PC-3 (cell line): ENCODE measurements at regions not wholly inside any gene's neighbourhood (a gene's known extent, or its start where the extent isn't known, plus 50 kb on each side); places are given as distances from the start of the nearest gene placed in this dataset.

Experiments
- ATAC-seq: fragments of 200-7000 bp; cut with Tn5 transposase; 2 replicates; pipeline ENCODE4 v1.9.1; 2020; ENCODE audit warnings: mild to moderate bottlenecking, moderate library complexity
- BruUV-seq: library from RNA; stranded (reverse); fragments of 400-500 nt; replicated peaks from 2 replicates; lab custom pipeline; 2021; lab: Mats Ljungman, UMichigan
- CTCF ChIA-PET: fragments of 300-600 bp; sonication (Branson Sonifier 250); formaldehyde crosslinking; loops from one replicate; lab custom pipeline; 2022; ENCODE audit warnings: antibody characterized with exemption; lab: Charles Lee
- POLR2A ChIA-PET: fragments of 300-600 bp; sonication (Branson Sonifier 250); formaldehyde crosslinking; loops from one replicate; lab custom pipeline; 2022; ENCODE audit warnings: antibody characterized with exemption; ENCODE audit not compliant: unreplicated experiment; lab: Charles Lee
- DNase-seq: peaks from one replicate; pipeline ENCODE4 v3.0.0-alpha.2; 2015
- H2AFZ ChIP-seq: fragments of 300-600 bp; sonication (generic); 2 replicates; pipeline ENCODE4 v1.6.0; 2016; ENCODE audit warnings: antibody characterized with exemption, low read length
- H3F3A ChIP-seq: fragments of 300-600 bp; sonication (generic); one replicate; pipeline ENCODE4 v1.6.0; 2017; ENCODE audit warnings: antibody characterized with exemption, low read length, control low read depth, mild to moderate bottlenecking; ENCODE audit not compliant: unreplicated experiment
- H3K27ac ChIP-seq: fragments of 300-600 bp; sonication (generic); 2 replicates; pipeline ENCODE4 v1.5.1; 2016; ENCODE audit warnings: mild to moderate bottlenecking, low read length
- H3K27me3 ChIP-seq: fragments of 300-600 bp; sonication (generic); 2 replicates; pipeline ENCODE4 v1.6.1; 2016; ENCODE audit warnings: low read length, mixed read lengths
- H3K36me3 ChIP-seq: fragments of 300-600 bp; sonication (generic); 2 replicates; pipeline ENCODE4 v1.6.1; 2016; ENCODE audit warnings: low read depth, mixed run types, low read length, mixed read lengths
- H3K4me1 ChIP-seq: fragments of 300-600 bp; sonication (generic); 2 replicates; pipeline ENCODE4 v1.5.1; 2016; ENCODE audit warnings: low read length; ENCODE audit not compliant: insufficient read depth
- H3K4me2 ChIP-seq: fragments of 300-600 bp; sonication (generic); 2 replicates; pipeline ENCODE4 v1.6.0; 2016; ENCODE audit warnings: low read length
- H3K4me3 ChIP-seq: fragments of 300-600 bp; sonication (generic); 2 replicates; pipeline ENCODE4 v1.5.1; 2016; ENCODE audit warnings: mild to moderate bottlenecking, low read length, mixed read lengths
- H3K79me2 ChIP-seq: fragments of 300-600 bp; sonication (generic); 2 replicates; pipeline ENCODE4 v1.6.1; 2017; ENCODE audit warnings: low read length, mixed read lengths
- H3K9ac ChIP-seq: fragments of 300-600 bp; sonication (generic); 2 replicates; pipeline ENCODE4 v1.6.0; 2016; ENCODE audit warnings: mild to moderate bottlenecking, low read length
- H3K9me2 ChIP-seq: fragments of 300-600 bp; sonication (generic); replicated peaks from 2 replicates; pipeline ENCODE4 v1.6.1; 2016; ENCODE audit warnings: mixed run types, low read length, mixed read lengths
- H3K9me3 ChIP-seq: fragments of 300-600 bp; sonication (generic); 2 replicates; pipeline ENCODE4 v1.6.1; 2016; ENCODE audit warnings: low read length, mixed read lengths
- H4K20me1 ChIP-seq: fragments of 300-600 bp; sonication (generic); 2 replicates; pipeline ENCODE4 v1.6.1; 2016; ENCODE audit warnings: low read length, mixed read lengths
- EZH2 ChIP-seq: fragments of 300-600 bp; sonication (generic); IDR thresholded peaks from one replicate; pipeline ENCODE4 v1.6.1; 2017; ENCODE audit warnings: antibody characterized with exemption, mild to moderate bottlenecking, low read length; ENCODE audit not compliant: unreplicated experiment
- EZH2phosphoT487 ChIP-seq: fragments of 300-600 bp; sonication (generic); IDR thresholded peaks from 2 replicates; pipeline ENCODE4 v1.6.1; 2018; ENCODE audit warnings: mild to moderate bottlenecking, antibody characterized with exemption, low read length, borderline replicate concordance
- intact Hi-C: fragments of 100-400 bp; cut with micrococcal nuclease; formaldehyde crosslinking; loops from 2 replicates; pipeline ENCODE4 v1.9.0; 2023
- TF ChIP-seq, protein P1 (sequence below): fragments of 300-600 bp; sonication (generic); conservative IDR thresholded peaks from 2 replicates; pipeline ENCODE4 v1.5.1; 2017; ENCODE audit warnings: antibody characterized with exemption, low read depth, mild to moderate bottlenecking, low read length

DNA sequence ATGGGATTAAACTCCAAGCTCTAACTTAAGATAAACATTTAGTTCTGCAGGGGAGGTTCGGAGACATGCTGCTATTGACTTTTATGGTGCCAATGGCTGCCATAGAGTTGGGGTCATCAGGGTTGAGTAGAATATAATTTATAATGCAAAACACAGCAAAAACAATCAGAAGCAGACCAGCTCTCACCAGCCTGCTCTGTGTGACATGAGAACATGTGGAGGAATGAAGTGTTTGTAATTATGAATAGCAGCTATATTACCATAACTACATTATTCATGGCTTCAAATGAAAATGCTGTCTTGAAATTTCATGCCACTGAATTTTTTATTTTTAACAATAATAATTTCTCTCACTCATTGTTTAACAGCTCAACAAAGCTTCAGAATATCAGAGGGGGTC is 645.6 kb upstream of the CDH8 start:
- H3K9me3 ChIP-seq: 0 out of 2 replicates have a peak, but pooled peaks cover 3% of the 10 kb centered on the region
- no peaks in the 10 kb centered on the region for H3K9me2 ChIP-seq
- H3K4me3 ChIP-seq: no peak overlapping the region
- H2AFZ ChIP-seq: no peak overlapping the region
- POLR2A ChIA-PET: no interaction called here
- no peaks in the 10 kb centered on the region for H3K4me1 ChIP-seq
- H3F3A ChIP-seq: no peaks in the 10 kb centered on the region
- H3K27ac ChIP-seq: no peak overlapping the region
- H4K20me1 ChIP-seq: no peaks in the 10 kb centered on the region
- TF ChIP-seq EZH2phosphoT487: no peak
- TF ChIP-seq EZH2: no peak
- TF ChIP-seq, protein P1, sequence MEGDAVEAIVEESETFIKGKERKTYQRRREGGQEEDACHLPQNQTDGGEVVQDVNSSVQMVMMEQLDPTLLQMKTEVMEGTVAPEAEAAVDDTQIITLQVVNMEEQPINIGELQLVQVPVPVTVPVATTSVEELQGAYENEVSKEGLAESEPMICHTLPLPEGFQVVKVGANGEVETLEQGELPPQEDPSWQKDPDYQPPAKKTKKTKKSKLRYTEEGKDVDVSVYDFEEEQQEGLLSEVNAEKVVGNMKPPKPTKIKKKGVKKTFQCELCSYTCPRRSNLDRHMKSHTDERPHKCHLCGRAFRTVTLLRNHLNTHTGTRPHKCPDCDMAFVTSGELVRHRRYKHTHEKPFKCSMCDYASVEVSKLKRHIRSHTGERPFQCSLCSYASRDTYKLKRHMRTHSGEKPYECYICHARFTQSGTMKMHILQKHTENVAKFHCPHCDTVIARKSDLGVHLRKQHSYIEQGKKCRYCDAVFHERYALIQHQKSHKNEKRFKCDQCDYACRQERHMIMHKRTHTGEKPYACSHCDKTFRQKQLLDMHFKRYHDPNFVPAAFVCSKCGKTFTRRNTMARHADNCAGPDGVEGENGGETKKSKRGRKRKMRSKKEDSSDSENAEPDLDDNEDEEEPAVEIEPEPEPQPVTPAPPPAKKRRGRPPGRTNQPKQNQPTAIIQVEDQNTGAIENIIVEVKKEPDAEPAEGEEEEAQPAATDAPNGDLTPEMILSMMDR: no peak
- ATAC-seq (no peak), DNase-seq (no peak)
- no peak overlapping the region for H3K4me2 ChIP-seq
- no peaks in the 10 kb centered on the region for H3K79me2 ChIP-seq
- no TSS peak for BruUV-seq
- H3K27me3 ChIP-seq: no peaks in the 10 kb centered on the region
- H3K9ac ChIP-seq: no peak overlapping the region
- intact Hi-C loops: no loop called here
- H3K36me3 ChIP-seq: no peaks in the 10 kb centered on the region
- CTCF ChIA-PET: no interaction called here

DNA sequence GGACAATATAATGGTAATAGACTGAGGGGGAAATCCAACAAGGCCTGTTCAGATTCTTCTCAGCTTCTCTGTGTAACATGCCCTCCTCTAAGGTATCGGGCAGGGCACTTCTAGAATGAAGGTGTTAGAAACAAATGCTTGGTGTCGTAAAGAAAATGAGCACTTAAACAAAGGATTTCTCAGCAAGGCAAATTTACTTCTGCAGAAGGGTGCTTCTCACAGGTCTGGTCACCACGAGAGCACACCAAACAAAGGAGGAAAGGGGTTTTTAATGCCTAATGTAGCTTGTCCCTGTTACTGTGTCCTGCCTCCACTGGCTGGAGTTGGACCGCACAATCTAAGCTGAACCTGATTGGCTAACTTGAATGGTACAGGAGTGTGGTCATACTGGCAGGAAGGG is 642.6 kb upstream of the CDH8 start:
- Histone ChIP-seq H3K4me1 (no peaks in the 10 kb centered on the region), H3F3A (no peaks in the 10 kb centered on the region), H2AFZ (no peak overlapping the region), H3K4me2 (no peak overlapping the region), H3K36me3 (no peaks in the 10 kb centered on the region), H3K9me3 (0 out of 2 replicates have a peak, but pooled peaks cover 3% of the 10 kb centered on the region), H3K27ac (no peak overlapping the region), H4K20me1 (no peaks in the 10 kb centered on the region), H3K9ac (no peak overlapping the region), H3K79me2 (no peaks in the 10 kb centered on the region), H3K27me3 (no peaks in the 10 kb centered on the region), H3K4me3 (no peak overlapping the region), H3K9me2 (no peaks in the 10 kb centered on the region)
- intact Hi-C loops: no loop called here
- ATAC-seq (no peak), DNase-seq (no peak)
- ChIA-PET CTCF (no interaction called here), POLR2A (no interaction called here)
- TF ChIP-seq EZH2phosphoT487: no peak
- TF ChIP-seq EZH2: no peak
- TF ChIP-seq, protein P1: no peak
- no TSS peak for BruUV-seq

DNA sequence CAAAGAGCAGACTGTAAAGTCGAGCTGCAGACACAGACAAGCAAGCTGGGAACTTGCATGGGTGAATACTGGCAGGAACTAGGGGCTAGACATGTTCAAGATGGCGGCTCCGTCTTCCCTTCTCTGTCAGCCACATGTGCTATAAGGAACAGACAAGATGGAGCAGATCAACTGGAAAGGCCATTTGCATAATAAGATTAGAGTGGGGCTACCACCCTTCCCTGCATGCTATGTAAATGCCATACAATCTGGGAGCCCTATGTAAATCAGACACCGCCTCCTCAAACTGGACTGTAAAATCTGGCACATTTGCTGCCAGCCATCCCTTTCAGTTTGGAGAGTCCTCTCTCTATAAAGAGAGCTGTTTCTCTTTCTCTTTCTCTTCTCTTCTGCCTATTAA is 640.1 kb upstream of the CDH8 start:
- H3K4me3 ChIP-seq: no peak overlapping the region
- no peaks in the 10 kb centered on the region for H3F3A ChIP-seq
- BruUV-seq: no TSS peak
- 0 out of 2 replicates have a peak, but pooled peaks cover 3% of the 10 kb centered on the region for H3K9me3 ChIP-seq
- H3K36me3 ChIP-seq: no peaks in the 10 kb centered on the region
- TF ChIP-seq, protein P1: no peak
- TF ChIP-seq EZH2phosphoT487: no peak
- no peak for TF ChIP-seq EZH2
- no peak overlapping the region for H3K27ac ChIP-seq
- no peaks in the 10 kb centered on the region for H3K4me1 ChIP-seq
- ATAC-seq (no peak), DNase-seq (no peak)
- no peaks in the 10 kb centered on the region for H3K79me2 ChIP-seq
- no peak overlapping the region for H2AFZ ChIP-seq
- intact Hi-C loops: no loop called here
- H3K9ac ChIP-seq: no peak overlapping the region
- no peaks in the 10 kb centered on the region for H3K9me2 ChIP-seq
- ChIA-PET POLR2A (no interaction called here), CTCF (no interaction called here)
- no peaks in the 10 kb centered on the region for H3K27me3 ChIP-seq
- no peaks in the 10 kb centered on the region for H4K20me1 ChIP-seq
- H3K4me2 ChIP-seq: no peak overlapping the region
